ENCODE measurements at regions not wholly inside any gene's neighbourhood (a gene's known extent, or its start where the extent isn't known, plus 50 kb on each side); places are given as distances from the start of the nearest gene placed in this dataset.

GRCh38 chr5:161165998-161166660, 314.1 kb upstream of the ATP10B start:
- TF ChIP-seq GATA1 (IDR thresholded peaks at IDR 0.05; ENCODE audit: low read depth, low read length) (no peak), POLR2A (IDR thresholded peaks at IDR 0.05; ENCODE audit: low read length) (no peak)

Data from erythroblast (primary cell).